T-helper 2 cell treated with Interferon-gamma antibody and Interleukin-4, amounts not matched to agents 5 μg/mL and 100 μg/mL, for 36 hours (primary cell): ENCODE measurements at regions not wholly inside any gene's neighbourhood (a gene's known extent, or its start where the extent isn't known, plus 50 kb on each side); places are given as distances from the start of the nearest gene placed in this dataset.

Experiments used
- DNase-seq: peaks from one replicate; pipeline ENCODE4 v3.0.0; 2021; ENCODE audit warnings: low spot score
- H3K27ac Mint-ChIP-seq: one replicate; pipeline ENCODE4 v1.8.0; 2021; ENCODE audit warnings: mild to moderate bottlenecking, mixed read lengths
- H3K27me3 Mint-ChIP-seq: one replicate; pipeline ENCODE4 v1.8.0; 2021; ENCODE audit warnings: low read depth, mixed read lengths
- H3K36me3 Mint-ChIP-seq: one replicate; pipeline ENCODE4 v1.8.0; 2021; ENCODE audit warnings: low read depth, mixed read lengths
- H3K4me1 Mint-ChIP-seq: one replicate; pipeline ENCODE4 v1.8.0; 2021; ENCODE audit warnings: low read depth, mixed read lengths
- H3K4me3 Mint-ChIP-seq: one replicate; pipeline ENCODE4 v1.8.0; 2022; ENCODE audit warnings: mild to moderate bottlenecking, moderate library complexity, mixed read lengths
- H3K9me3 Mint-ChIP-seq: one replicate; pipeline ENCODE4 v1.8.0; 2021; ENCODE audit warnings: mixed read lengths

DNA sequence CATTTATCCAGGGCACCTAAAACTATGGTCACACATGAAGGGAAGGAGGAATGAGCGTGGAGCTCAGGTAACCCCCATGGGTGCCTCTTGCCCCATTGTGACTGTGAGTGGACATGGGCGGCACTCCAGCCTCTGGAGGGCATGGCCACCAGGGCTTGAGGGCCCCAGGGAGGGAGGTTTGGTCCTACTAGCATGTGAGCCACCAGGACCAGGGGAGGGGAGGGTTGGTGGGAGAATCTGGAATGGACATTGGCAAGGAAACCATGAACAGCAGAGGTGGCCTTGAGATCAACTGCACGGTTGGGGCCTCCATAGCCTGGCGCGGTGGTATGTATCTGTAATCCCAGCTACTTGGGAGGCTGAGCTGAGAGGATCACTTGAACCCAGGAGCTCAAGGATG lies 623.6 kb downstream of the AACS start:
- Mint-ChIP-seq H3K27me3 (no peaks in the 10 kb centered on the region), H3K36me3 (no peaks in the 10 kb centered on the region), H3K9me3 (no peaks in the 10 kb centered on the region), H3K4me1 (no peaks in the 10 kb centered on the region), H3K27ac (no peak overlapping the region), H3K4me3 (no peak overlapping the region)
- no peak for DNase-seq

DNA sequence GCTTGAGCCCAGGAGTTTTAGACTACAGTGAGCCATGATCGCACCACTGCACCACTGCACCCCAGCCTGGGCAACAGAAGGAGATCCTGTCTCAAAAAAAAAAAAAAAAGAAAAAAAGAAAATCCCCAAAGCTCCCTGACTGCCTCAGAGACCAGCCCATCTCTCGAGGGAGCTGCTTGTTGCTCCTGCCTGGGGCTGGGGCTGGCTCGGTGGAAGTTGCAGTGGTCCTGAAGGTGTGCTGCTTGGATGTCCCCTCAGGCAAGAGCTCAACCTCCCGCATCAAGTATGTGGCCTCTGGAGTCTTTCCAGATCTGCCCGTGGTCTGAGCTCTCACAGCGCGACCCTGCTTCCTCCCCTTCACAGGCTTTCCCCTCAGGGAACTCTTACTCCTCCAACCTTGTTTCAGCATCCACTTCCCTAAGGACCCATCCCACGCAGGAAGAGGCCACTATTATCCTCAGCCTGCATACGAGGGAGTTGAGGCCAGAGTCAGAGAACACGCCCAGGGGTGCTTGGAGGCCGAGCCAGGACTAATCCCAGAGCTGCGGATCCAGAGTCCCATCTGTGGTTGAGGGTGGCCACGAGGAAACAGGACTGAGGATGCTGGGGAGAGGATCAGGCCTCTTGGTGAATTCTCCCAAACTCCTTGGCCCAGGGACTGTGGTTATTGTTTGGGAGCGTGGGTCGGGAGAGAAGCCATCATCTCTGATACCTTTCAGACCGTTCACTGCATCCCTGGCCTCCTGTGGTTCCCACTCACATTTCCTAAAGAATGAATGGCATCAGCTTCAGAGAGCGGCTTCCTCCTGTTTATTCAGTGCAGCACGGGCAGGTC lies 624.6 kb downstream of the AACS start:
- no peaks in the 10 kb centered on the region for H3K27me3 Mint-ChIP-seq
- no peaks in the 10 kb centered on the region for H3K36me3 Mint-ChIP-seq
- no peaks in the 10 kb centered on the region for H3K4me1 Mint-ChIP-seq
- H3K9me3 Mint-ChIP-seq: no peaks in the 10 kb centered on the region
- no peak for DNase-seq
- H3K4me3 Mint-ChIP-seq: no peak overlapping the region
- H3K27ac Mint-ChIP-seq: no peak overlapping the region

DNA sequence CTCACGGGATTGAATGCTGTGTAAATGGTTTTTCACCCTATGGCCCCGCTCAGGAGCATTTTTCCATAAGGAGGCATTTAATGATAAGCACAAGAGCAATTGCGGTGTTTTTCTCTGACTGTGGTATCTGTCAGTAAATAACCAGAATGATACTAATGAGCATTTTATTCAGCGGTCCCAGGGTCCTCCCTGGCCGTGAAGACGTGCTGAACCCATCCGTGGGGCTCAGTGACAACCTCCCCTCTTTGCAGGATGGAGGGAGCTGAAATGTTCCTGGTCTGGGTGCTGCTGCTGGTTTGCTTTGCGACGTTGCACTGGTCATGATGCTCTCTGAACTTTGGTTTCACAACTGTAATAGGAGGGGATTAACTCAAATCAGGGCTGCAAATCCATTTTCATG lies 625.6 kb downstream of the AACS start:
- no peak overlapping the region for H3K27ac Mint-ChIP-seq
- H3K9me3 Mint-ChIP-seq: no peaks in the 10 kb centered on the region
- H3K4me3 Mint-ChIP-seq: no peak overlapping the region
- no peaks in the 10 kb centered on the region for H3K36me3 Mint-ChIP-seq
- no peaks in the 10 kb centered on the region for H3K4me1 Mint-ChIP-seq
- DNase-seq: no peak
- no peaks in the 10 kb centered on the region for H3K27me3 Mint-ChIP-seq

DNA sequence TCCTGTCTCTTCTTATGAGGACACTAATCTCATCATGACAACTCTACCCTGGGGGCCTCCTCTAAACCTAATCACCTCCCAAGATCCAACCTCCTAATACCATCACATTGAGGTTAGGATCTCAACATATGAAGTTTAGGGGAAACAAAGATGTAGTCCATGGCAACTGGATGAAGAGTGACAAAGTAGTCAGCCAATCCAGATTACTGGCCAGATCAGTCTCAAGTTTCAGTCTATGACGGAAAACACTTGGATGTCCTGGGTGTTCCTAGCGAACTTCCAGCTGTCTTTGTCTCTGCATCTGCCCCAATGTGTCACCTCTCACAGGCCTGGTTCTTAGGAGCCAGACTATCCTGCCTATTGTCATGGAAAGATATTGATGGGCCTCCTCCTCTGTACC lies 630.8 kb downstream of the AACS start:
- no peak overlapping the region for H3K4me3 Mint-ChIP-seq

DNA sequence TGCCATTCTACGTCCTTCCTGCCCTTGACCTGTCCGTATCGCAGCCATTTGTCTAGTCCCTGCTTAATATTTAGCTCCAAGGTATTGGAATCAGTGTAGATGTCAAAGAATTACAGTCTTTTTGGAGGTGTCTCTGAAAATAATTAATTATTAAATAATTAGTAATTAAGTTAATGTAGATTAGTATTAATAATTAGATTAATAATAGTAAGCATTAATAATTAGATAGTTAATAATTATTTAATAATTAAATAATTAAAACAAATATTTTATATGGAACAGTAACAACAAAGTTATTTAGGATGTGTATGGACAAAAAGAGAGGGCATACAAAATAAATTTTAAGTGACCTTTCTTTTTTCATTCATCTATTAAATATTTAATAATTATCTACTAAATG lies 639.6 kb downstream of the AACS start:
- no peaks in the 10 kb centered on the region for H3K36me3 Mint-ChIP-seq
- H3K27ac Mint-ChIP-seq: no peak overlapping the region
- peaks cover 14% of the 10 kb centered on the region for H3K9me3 Mint-ChIP-seq
- H3K27me3 Mint-ChIP-seq: no peaks in the 10 kb centered on the region
- no peak overlapping the region for H3K4me3 Mint-ChIP-seq
- DNase-seq: no peak
- H3K4me1 Mint-ChIP-seq: no peaks in the 10 kb centered on the region

More for the DNA sequence above, 630.8 kb downstream of the AACS start:
- no peak for DNase-seq
- Mint-ChIP-seq H3K27ac (no peak overlapping the region), H3K4me1 (no peaks in the 10 kb centered on the region), H3K36me3 (no peaks in the 10 kb centered on the region), H3K9me3 (no peaks in the 10 kb centered on the region), H3K27me3 (no peaks in the 10 kb centered on the region)

DNA sequence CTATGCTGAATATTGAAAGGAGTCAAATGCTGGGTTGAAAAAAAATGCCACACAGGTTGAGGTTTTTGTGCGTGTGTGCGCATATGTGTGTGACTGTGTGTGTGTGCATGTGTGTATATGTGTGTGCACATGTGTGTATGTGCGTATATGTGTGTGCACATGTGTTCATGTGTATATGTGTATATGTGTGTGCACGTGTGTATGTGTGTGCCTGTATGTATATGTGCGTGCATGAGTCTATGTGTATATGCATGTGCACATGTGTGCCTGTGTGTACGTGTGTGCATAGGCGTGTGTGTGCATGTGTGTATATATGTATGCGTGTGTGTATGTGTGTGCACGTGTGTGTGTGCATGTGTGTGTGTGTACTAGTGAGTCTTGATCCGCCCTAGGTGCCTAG lies 655.7 kb downstream of the AACS start:
- no peaks in the 10 kb centered on the region for H3K4me1 Mint-ChIP-seq
- no peak overlapping the region for H3K27ac Mint-ChIP-seq
- H3K4me3 Mint-ChIP-seq: no peak overlapping the region
- no peaks in the 10 kb centered on the region for H3K36me3 Mint-ChIP-seq
- DNase-seq: no peak
- H3K9me3 Mint-ChIP-seq: peaks cover 27% of the 10 kb centered on the region
- H3K27me3 Mint-ChIP-seq: no peaks in the 10 kb centered on the region

DNA sequence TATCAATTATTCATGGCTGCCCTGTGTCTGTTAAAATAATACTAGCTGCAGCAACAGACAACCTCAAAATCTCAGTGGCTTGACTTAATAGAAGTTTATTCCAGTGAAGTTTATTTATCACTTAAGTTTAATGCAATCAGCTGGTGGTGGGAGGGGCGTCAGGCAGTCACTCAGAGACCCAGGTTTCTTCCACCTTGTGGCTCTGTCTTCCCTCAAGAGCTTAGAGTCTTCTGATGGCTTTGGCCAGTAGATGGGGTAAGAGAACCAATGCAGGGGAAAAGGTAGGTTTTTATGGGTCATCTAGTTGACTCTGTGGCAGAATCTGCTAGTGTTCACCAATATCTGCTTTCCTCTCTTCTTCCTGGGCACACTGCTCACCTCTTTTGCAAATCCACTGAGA lies 668.9 kb downstream of the AACS start:
- Mint-ChIP-seq H3K27ac (no peak overlapping the region), H3K9me3 (peaks cover 21% of the 10 kb centered on the region), H3K36me3 (no peaks in the 10 kb centered on the region), H3K27me3 (no peaks in the 10 kb centered on the region), H3K4me1 (no peaks in the 10 kb centered on the region), H3K4me3 (no peak overlapping the region)
- DNase-seq: no peak

DNA sequence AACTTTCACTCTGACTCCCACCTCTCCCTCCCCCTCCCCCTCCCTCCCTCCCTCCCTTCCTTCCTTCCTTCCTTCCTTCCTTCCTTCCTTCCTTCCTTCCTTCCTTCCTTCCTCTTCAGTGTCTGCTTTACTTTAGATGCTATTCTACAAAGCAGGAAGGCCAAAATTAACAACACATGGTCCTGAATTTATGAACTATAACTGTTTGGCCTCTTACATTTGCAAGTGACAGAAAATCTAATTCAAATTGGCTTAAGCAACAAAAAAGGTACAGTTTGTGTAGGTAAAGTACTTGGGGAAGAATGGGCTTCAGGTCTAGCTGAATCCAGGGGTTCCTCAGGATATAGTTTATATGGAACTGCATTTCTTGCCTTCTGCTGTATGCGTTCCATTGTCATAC lies 673.0 kb downstream of the AACS start:
- peaks cover 37% of the 10 kb centered on the region for H3K9me3 Mint-ChIP-seq
- no peak for DNase-seq
- no peaks in the 10 kb centered on the region for H3K36me3 Mint-ChIP-seq
- H3K27me3 Mint-ChIP-seq: no peaks in the 10 kb centered on the region
- no peaks in the 10 kb centered on the region for H3K4me1 Mint-ChIP-seq
- H3K27ac Mint-ChIP-seq: no peak overlapping the region
- H3K4me3 Mint-ChIP-seq: no peak overlapping the region

DNA sequence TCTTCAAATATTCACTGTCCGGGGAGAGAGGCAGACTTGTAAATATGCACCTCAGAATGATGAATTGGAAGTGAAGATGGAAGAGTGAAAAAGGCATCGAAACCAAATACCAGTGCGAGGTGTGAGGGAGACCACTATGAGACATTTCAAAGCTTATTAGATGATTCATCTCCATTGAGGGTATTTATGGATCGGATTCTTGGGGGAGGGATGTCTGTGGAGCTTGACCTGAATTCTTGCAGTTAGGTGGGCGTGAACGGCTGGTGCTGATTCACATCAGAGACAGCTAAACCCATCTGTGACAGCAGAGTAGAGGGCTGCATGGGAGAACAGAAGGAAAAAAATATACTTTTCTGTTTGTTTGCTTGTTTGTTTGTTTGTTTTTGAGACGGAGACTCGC lies 677.2 kb downstream of the AACS start:
- H3K4me1 Mint-ChIP-seq: no peaks in the 10 kb centered on the region
- H3K9me3 Mint-ChIP-seq: peaks cover 24% of the 10 kb centered on the region
- no peaks in the 10 kb centered on the region for H3K27me3 Mint-ChIP-seq
- DNase-seq: no peak
- no peak overlapping the region for H3K27ac Mint-ChIP-seq
- H3K36me3 Mint-ChIP-seq: no peaks in the 10 kb centered on the region
- no peak overlapping the region for H3K4me3 Mint-ChIP-seq

DNA sequence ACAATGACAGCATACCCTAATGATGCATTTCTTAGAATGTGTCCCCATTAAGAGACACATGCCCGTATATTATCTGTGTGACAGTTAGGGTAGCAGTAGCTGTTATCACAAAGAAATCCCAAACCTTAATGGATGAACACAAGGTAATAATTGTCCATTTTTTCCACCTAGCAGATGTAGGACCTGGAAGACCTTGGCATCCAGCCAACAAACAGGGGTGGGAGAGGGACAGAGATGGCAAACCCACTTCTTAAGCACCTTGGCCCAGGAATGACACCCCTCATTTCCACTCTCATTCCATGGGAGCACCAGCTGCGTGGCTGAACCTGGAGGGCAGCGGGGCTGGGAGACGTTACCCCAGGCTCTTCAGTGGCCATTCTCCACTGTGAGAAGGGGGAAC lies 679.0 kb downstream of the AACS start:
- no peak for DNase-seq

DNA sequence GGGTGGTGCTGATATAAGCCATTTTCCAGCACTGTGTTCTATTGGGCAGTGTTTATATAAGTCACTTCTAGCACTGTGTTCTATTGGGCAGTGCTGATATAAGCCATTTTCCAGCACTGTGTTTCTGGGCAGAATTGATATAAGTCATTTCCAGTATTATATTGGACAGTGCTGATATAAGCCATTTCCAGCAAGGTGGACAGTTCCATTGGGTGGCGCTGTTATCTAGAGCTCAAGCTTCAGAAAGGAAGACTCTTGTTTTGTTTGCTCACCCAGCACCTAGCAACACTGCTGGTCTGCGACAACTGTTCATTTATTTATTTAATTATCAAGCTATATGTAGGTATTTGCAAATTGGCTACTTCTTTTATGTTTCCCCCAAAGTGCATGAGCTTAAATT lies 690.3 kb downstream of the AACS start:
- no peaks in the 10 kb centered on the region for H3K27me3 Mint-ChIP-seq
- H3K36me3 Mint-ChIP-seq: no peaks in the 10 kb centered on the region
- DNase-seq: no peak
- H3K27ac Mint-ChIP-seq: no peak overlapping the region
- no peak overlapping the region for H3K4me3 Mint-ChIP-seq
- H3K9me3 Mint-ChIP-seq: no peaks in the 10 kb centered on the region
- H3K4me1 Mint-ChIP-seq: no peaks in the 10 kb centered on the region

More for the DNA sequence above, 679.0 kb downstream of the AACS start:
- Mint-ChIP-seq H3K9me3 (peaks cover 28% of the 10 kb centered on the region), H3K4me1 (no peaks in the 10 kb centered on the region), H3K36me3 (no peaks in the 10 kb centered on the region), H3K4me3 (no peak overlapping the region), H3K27ac (no peak overlapping the region), H3K27me3 (no peaks in the 10 kb centered on the region)

DNA sequence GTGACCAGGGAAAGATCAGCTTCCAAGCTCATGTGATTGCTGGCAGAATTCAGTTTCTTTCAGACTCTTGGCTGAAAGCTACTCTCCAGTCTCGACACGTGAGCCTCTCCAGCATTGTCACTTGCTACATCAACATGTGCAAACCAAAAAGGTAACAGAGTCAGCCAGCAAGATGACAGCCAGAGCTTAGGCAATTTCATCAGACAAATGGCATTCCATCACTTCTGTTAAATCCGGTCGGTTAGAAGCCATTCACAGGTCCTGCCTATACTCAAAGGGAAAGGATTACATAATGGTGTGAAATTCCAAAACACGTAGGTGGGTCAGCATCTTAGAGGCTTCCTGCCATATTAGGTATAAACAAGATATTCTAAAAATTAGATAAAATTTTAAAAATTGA lies 700.9 kb downstream of the AACS start:
- no peak for DNase-seq
- no peaks in the 10 kb centered on the region for H3K27me3 Mint-ChIP-seq
- H3K9me3 Mint-ChIP-seq: no peaks in the 10 kb centered on the region
- H3K4me3 Mint-ChIP-seq: no peak overlapping the region
- H3K4me1 Mint-ChIP-seq: no peaks in the 10 kb centered on the region
- H3K36me3 Mint-ChIP-seq: no peaks in the 10 kb centered on the region
- H3K27ac Mint-ChIP-seq: no peak overlapping the region

DNA sequence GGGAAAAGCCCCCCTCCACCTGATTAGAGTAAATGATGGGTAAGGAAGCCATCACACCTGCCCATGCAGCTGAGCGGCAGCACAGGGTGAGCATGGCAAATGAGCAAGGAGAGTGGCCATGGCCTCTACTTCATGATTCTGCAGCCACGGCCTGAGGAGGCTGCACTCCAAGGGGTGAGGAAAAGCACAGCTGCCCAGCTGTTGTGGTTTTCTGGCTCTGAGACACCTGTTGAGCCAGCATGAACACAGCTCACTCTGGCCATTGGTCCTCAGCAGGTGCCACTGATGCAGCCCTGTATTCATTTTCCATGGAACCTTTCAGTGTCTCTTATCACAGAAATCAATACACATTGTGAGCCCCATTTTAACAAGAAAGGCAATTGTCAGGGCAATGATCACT lies 707.2 kb downstream of the AACS start:
- no peak for DNase-seq
- Mint-ChIP-seq H3K27me3 (no peaks in the 10 kb centered on the region), H3K4me3 (no peak overlapping the region), H3K36me3 (no peaks in the 10 kb centered on the region), H3K9me3 (no peaks in the 10 kb centered on the region), H3K4me1 (no peaks in the 10 kb centered on the region), H3K27ac (no peak overlapping the region)

DNA sequence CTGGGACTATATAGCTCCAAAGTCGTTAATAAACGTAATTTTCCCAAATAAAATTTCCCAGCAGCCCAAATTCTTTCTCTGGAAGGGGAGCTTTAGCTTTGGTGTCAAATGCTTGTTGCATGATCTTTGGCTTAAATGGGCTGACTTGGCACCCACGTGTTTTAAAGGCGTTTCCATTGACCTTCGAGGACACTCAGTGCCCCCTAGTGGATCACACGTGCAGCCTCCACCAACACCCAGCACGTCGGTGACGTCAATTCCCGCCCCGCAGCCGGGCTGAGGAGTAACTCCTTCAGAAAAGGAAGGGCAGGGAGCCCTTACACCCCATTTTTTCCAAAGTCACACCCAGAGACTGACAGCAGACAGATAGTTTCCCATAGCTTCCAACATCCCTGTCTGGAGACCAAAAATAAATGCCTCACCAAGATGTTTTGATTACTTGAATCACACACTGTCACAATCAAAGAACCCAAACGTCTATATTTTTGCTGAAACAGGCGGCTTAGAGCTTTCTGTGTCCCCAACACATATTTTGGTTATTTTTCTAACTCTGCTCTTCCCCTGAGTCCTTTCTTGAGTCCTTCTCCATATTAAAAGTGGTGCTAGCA lies 707.9 kb downstream of the AACS start:
- H3K27me3 Mint-ChIP-seq: no peaks in the 10 kb centered on the region
- H3K27ac Mint-ChIP-seq: no peak overlapping the region
- no peak for DNase-seq
- H3K36me3 Mint-ChIP-seq: no peaks in the 10 kb centered on the region
- H3K9me3 Mint-ChIP-seq: no peaks in the 10 kb centered on the region
- H3K4me3 Mint-ChIP-seq: no peak overlapping the region
- H3K4me1 Mint-ChIP-seq: no peaks in the 10 kb centered on the region

DNA sequence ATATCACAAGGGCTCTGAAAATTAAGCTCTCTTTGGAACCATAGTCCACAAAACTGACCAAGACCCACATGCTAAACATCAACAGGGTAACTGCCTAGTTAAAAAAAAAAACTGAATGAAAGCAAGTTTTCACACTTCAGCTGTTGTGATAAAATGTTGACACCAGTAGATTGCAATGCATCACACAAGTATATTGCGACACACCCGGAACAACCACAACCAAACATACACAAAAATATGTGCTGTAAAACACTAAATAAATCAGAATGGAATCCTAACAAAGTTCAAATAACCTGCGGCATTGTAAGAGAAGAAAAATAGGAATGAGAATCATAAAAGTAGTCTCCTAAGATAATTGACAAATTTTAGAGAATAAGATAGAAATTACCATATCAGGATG lies 710.3 kb downstream of the AACS start:
- Mint-ChIP-seq H3K27ac (no peak overlapping the region), H3K9me3 (no peaks in the 10 kb centered on the region), H3K4me1 (no peaks in the 10 kb centered on the region)

More for the DNA sequence above, 710.3 kb downstream of the AACS start:
- no peak for DNase-seq
- H3K4me3 Mint-ChIP-seq: no peak overlapping the region
- H3K36me3 Mint-ChIP-seq: no peaks in the 10 kb centered on the region
- H3K27me3 Mint-ChIP-seq: no peaks in the 10 kb centered on the region
